T-cell (primary cell): ENCODE measurements at regions not wholly inside any gene's neighbourhood (a gene's known extent, or its start where the extent isn't known, plus 50 kb on each side); places are given as distances from the start of the nearest gene placed in this dataset.

Experiments used
- ATAC-seq, 4 experiments: fragments of 200-7000 bp in 3 of 4; fragments of 150-1000 bp in 1 of 4; cut with Tn5 transposase; replicated peaks in 1 of 4; 1 replicate in 3 of 4; 2 replicates in 1 of 4; pipeline ENCODE4 v1.10.0; 2021; ENCODE audit warnings: moderate library complexity in 3 of 4, mild to moderate bottlenecking in 2 of 4, moderate number of reproducible peaks in 1 of 4
- CTCF ChIA-PET, 2 donors: fragments of 300-600 bp; sonication (Branson Sonifier 250); formaldehyde crosslinking; loops; one replicate each; lab custom pipeline; 2022; ENCODE audit warnings: antibody characterized with exemption in 2 of 2; lab: Charles Lee
- POLR2A ChIA-PET, 2 donors: fragments of 300-600 bp; sonication (Branson Sonifier 250); formaldehyde crosslinking; loops; one replicate each; lab custom pipeline; 2022; ENCODE audit warnings: antibody characterized with exemption in 2 of 2; lab: Charles Lee
- DNase-seq, 35 experiments: peaks; one replicate each; pipeline versions ENCODE4 v3.0.0 to v3.0.0-alpha.2; 2013 to 2023
- H3K27ac ChIP-seq: one replicate; pipeline ENCODE4 v1.5.1; 2013; ENCODE audit warnings: low read length
- H3K27me3 ChIP-seq, 2 experiments: replicated peaks in 1 of 2; 1 replicate in 1 of 2; 2 replicates in 1 of 2; pipeline versions ENCODE4 v1.6.1 to v1.7.0; 2013; ENCODE audit warnings: low read length in 1 of 2, mixed read lengths in 1 of 2; ENCODE audit not compliant: control insufficient read depth in 2 of 2, insufficient read depth in 2 of 2; ENCODE audit errors: extremely low read depth in 1 of 2
- H3K36me3 ChIP-seq, 2 donors: 1 replicate in 1 of 2; 2 replicates in 1 of 2; pipeline versions ENCODE4 v1.6.1 to v1.7.0; 2013; ENCODE audit warnings: low read length in 1 of 2; ENCODE audit not compliant: control insufficient read depth in 2 of 2, insufficient read depth in 1 of 2; ENCODE audit errors: extremely low read depth in 1 of 2
- H3K4me1 ChIP-seq, 2 experiments: 1 replicate in 1 of 2; 2 replicates in 1 of 2; pipeline versions ENCODE4 v1.6.1 to v1.7.0; 2013; ENCODE audit warnings: low read length in 2 of 2, mixed read lengths in 1 of 2; ENCODE audit not compliant: insufficient read depth in 2 of 2, control insufficient read depth in 1 of 2; ENCODE audit errors: extremely low read depth in 1 of 2
- H3K4me3 ChIP-seq, 2 donors: 1 replicate in 1 of 2; 2 replicates in 1 of 2; pipeline versions ENCODE4 v1.5.1 to v1.7.0; 2013; ENCODE audit warnings: mild to moderate bottlenecking in 2 of 2, low read length in 1 of 2, moderate library complexity in 1 of 2; ENCODE audit not compliant: control insufficient read depth in 1 of 2; ENCODE audit errors: extremely low read depth in 1 of 2
- H3K9me3 ChIP-seq: 2 replicates; pipeline ENCODE4 v1.7.0; 2013
- H3K27ac Mint-ChIP-seq, 2 donors: one replicate each; pipeline ENCODE4 v1.8.0; 2020 to 2021; ENCODE audit warnings: mild to moderate bottlenecking in 2 of 2, mixed read lengths in 2 of 2
- H3K27me3 Mint-ChIP-seq, 2 donors: one replicate each; pipeline ENCODE4 v1.8.0; 2021 to 2022; ENCODE audit warnings: mixed read lengths in 2 of 2
- H3K36me3 Mint-ChIP-seq: one replicate; pipeline ENCODE4 v1.8.0; 2021; ENCODE audit warnings: mixed read lengths
- H3K4me1 Mint-ChIP-seq, 3 donors: one replicate each; pipeline ENCODE4 v1.8.0; 2020 to 2022; ENCODE audit warnings: mixed read lengths in 3 of 3, mild to moderate bottlenecking in 1 of 3
- H3K4me3 Mint-ChIP-seq, 3 donors: one replicate each; pipeline ENCODE4 v1.8.0; 2020 to 2022; ENCODE audit warnings: mild to moderate bottlenecking in 3 of 3, mixed read lengths in 3 of 3, moderate library complexity in 3 of 3
- H3K9me3 Mint-ChIP-seq, 3 donors: one replicate each; pipeline ENCODE4 v1.8.0; 2020 to 2022; ENCODE audit warnings: mixed read lengths in 3 of 3
- WGBS: methylation state at CpG from one replicate; pipeline ENCODE4 v1.1.5; 2013; ENCODE audit warnings: missing lambda C conversion rate; ENCODE audit not compliant: insufficient coverage; 5-methylcytosine and 5-hydroxymethylcytosine counted together

- H3K4me1 Mint-ChIP-seq, result peaks cover 14 to 17% (median 16%) of the 10 kb centered on the region in 3 donors
- CTCF ChIA-PET, result no interaction called here
- POLR2A ChIA-PET, result no interaction called here
- no CpG with 5 or more reads among the region's 3 CpGs for WGBS
- H3K4me3 ChIP-seq, result no peak overlapping the region
- no peaks in the 10 kb centered on the region for H3K36me3 Mint-ChIP-seq
- no peaks in the 10 kb centered on the region for H3K9me3 Mint-ChIP-seq
- no peaks in the 10 kb centered on the region for H3K9me3 ChIP-seq
- no peaks in the 10 kb centered on the region for H3K36me3 ChIP-seq
- ATAC-seq, result no peak
- no peaks in the 10 kb centered on the region for H3K27me3 Mint-ChIP-seq
- no peak overlapping the region for H3K4me3 Mint-ChIP-seq
- H3K27ac ChIP-seq, result no peak overlapping the region
- no peaks in the 10 kb centered on the region for H3K27me3 ChIP-seq
- H3K4me1 ChIP-seq, result peaks cover 0 to 11% of the 10 kb centered on the region in 2 experiments
- no peak overlapping the region for H3K27ac Mint-ChIP-seq
- DNase-seq, result no peak
These were observed 61.6 kb upstream of the ARID5B start for GRCh38 chr10:61839916-61840315.

GRCh38 chr10:61840403-61840802 is 61.1 kb upstream of the ARID5B start:
- no peak overlapping the region for H3K4me3 ChIP-seq
- Mint-ChIP-seq H3K27ac (no peak overlapping the region), H3K4me1 (peaks cover 11 to 16% (median 13%) of the 10 kb centered on the region in 3 donors), H3K36me3 (no peaks in the 10 kb centered on the region), H3K9me3 (no peaks in the 10 kb centered on the region), H3K4me3 (no peak overlapping the region), H3K27me3 (no peaks in the 10 kb centered on the region)
- H3K27me3 ChIP-seq, result no peaks in the 10 kb centered on the region
- CTCF ChIA-PET, result no interaction called here
- WGBS, result 100% methylated on average over 1 of the region's 4 CpGs
- no peaks in the 10 kb centered on the region for H3K36me3 ChIP-seq
- H3K27ac ChIP-seq, result no peak overlapping the region
- no peaks in the 10 kb centered on the region for H3K9me3 ChIP-seq
- POLR2A ChIA-PET, result no interaction called here
- no peak for DNase-seq
- peaks cover 0 to 11% of the 10 kb centered on the region in 2 experiments for H3K4me1 ChIP-seq
- ATAC-seq, result no peak

DNA sequence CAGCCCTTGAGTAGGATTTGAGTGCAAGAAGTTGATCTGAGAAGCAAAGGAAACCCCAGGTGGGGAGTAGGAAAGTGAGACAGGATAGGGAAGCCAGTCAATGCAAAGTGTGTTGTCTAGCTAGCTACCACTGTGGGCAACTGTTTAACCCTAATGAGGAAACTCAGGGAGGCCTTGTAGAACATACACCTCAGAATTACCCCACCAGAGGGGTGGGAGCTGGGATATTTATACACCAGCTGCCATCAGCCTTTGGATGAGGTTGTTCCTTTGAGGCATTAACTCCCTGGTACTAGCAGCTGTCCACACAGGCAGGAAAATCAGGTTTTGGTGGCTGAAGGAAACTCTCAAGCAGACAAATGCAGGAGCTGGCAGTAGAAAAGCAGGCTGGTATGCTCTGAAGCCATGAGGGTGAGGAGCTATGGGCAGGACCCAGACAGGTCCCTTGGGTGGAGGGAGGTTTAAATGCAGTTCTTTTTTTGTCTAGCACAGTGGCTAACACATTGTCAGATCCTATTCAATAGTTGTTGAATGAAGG is 60.1 kb upstream of the ARID5B start:
- Mint-ChIP-seq H3K4me3 (no peak overlapping the region), H3K36me3 (no peaks in the 10 kb centered on the region), H3K27me3 (no peaks in the 10 kb centered on the region), H3K27ac (no peak overlapping the region), H3K9me3 (no peaks in the 10 kb centered on the region), H3K4me1 (peaks cover 4 to 9% (median 7%) of the 10 kb centered on the region in 3 donors)
- ChIA-PET CTCF (no interaction called here), POLR2A (no interaction called here)
- Histone ChIP-seq H3K27me3 (no peaks in the 10 kb centered on the region), H3K9me3 (no peaks in the 10 kb centered on the region), H3K4me3 (no peak overlapping the region), H3K27ac (no peak overlapping the region), H3K4me1 (peaks cover 0 to 7% of the 10 kb centered on the region in 2 experiments), H3K36me3 (no peaks in the 10 kb centered on the region)
- DNase-seq (no peak), ATAC-seq (no peak)

DNA sequence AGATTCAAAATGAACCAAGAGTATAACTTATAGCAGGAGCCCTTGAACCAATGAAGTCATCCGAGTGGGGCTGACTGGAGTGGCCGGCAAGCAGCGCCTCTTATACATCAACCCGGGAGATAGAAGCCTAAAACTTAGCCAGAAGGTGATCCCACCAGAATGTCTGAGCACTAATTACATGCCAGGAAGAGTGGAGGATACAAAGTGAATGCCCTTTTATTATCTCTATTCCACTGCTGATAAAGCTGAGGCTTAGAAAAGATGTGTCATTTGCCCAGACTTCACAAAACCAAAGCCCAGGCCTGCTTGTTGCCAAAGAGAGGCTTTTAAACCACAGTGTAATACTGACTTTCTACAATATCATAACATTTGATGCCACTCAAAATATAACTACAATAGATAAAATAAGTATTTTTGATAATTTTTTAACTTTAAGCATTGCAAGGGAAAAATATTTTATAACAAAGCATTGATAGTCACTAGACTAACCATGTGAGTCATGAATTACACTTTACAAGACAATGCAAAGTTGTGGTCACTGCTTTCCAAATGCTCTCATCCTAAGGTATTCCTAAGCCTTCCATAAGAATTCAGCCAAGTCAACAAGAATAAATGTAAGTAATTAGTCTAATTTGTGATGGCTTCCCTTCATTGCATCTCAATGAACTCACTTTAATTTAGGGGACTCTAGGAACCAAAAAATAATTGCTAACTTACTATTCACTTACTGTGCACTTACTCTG is 58.6 kb upstream of the ARID5B start:
- H3K27me3 ChIP-seq, result no peaks in the 10 kb centered on the region
- CTCF ChIA-PET, result no interaction called here
- Mint-ChIP-seq H3K27ac (no peak overlapping the region), H3K36me3 (no peaks in the 10 kb centered on the region), H3K9me3 (no peaks in the 10 kb centered on the region), H3K4me1 (peaks cover 4 to 8% (median 7%) of the 10 kb centered on the region in 3 donors), H3K4me3 (no peak overlapping the region), H3K27me3 (no peaks in the 10 kb centered on the region)
- whole genome bisulfite sequencing, result no CpG with 5 or more reads among the region's 4 CpGs
- no peaks in the 10 kb centered on the region for H3K36me3 ChIP-seq
- H3K27ac ChIP-seq, result no peak overlapping the region
- H3K4me3 ChIP-seq, result no peak overlapping the region
- POLR2A ChIA-PET, result no interaction called here
- no peaks in the 10 kb centered on the region for H3K4me1 ChIP-seq
- DNase-seq (no peak), ATAC-seq (no peak)
- no peaks in the 10 kb centered on the region for H3K9me3 ChIP-seq

DNA sequence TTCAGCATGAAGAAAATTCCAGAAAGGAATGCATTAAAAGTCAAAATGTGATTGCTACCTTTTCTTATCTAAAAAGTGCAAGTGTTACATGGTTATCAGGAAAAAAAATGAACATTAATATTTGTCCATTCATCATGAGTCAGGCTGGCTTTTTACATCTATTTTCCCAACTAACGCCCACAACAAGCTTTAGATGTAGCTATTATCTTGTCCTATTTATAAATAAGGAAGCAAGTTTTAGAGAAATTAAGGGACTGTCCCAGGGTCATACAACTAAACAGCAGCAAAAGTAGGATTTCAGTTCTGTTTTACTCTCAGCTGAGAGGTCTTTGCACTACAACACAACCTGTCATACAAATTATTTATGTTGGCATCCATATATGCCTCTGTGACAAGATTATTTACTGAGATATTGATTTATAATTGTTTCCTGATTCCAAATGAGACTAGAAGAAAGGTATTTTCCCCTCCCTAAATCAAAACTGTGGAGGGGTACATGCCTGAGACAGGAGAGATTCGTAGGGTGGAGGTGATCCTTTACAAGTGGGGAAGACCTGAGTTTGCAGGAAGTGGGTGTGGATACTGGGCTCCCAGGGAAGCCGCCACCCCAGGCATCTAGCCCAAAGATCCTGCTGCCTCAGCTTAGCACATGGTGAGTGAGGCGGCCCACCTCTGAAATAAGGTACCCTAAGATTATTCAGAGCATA is 57.2 kb upstream of the ARID5B start:
- Mint-ChIP-seq H3K9me3 (no peaks in the 10 kb centered on the region), H3K4me1 (peaks cover 4 to 8% (median 7%) of the 10 kb centered on the region in 3 donors), H3K27me3 (no peaks in the 10 kb centered on the region), H3K27ac (no peak overlapping the region), H3K36me3 (no peaks in the 10 kb centered on the region), H3K4me3 (no peak overlapping the region)
- 100% methylated on average over 2 of the region's 4 CpGs for WGBS
- ChIA-PET POLR2A (interaction anchor here in 1 of 2 donors (0.5 kb wide), 1 partner anchor 27 kb away, joined by 10 read pairs; no protein-coding TSS in a partner anchor), CTCF (no interaction called here)
- Histone ChIP-seq H3K36me3 (no peaks in the 10 kb centered on the region), H3K27ac (no peak overlapping the region), H3K27me3 (no peaks in the 10 kb centered on the region), H3K4me3 (no peak overlapping the region), H3K9me3 (no peaks in the 10 kb centered on the region), H3K4me1 (no peaks in the 10 kb centered on the region)
- ATAC-seq, result no peak
- DNase-seq, result no peak

- CTCF ChIA-PET, result no interaction called here
- Histone ChIP-seq H3K27me3 (no peaks in the 10 kb centered on the region), H3K4me1 (no peaks in the 10 kb centered on the region), H3K9me3 (no peaks in the 10 kb centered on the region), H3K4me3 (no peak overlapping the region), H3K36me3 (no peaks in the 10 kb centered on the region), H3K27ac (no peak overlapping the region)
- ATAC-seq (no peak), DNase-seq (no peak)
- no peaks in the 10 kb centered on the region for H3K27me3 Mint-ChIP-seq
- POLR2A ChIA-PET, result no interaction called here
- no peak overlapping the region for H3K27ac Mint-ChIP-seq
- no peak overlapping the region for H3K4me3 Mint-ChIP-seq
- H3K4me1 Mint-ChIP-seq, result peaks cover 4 to 8% (median 7%) of the 10 kb centered on the region in 3 donors
- H3K9me3 Mint-ChIP-seq, result no peaks in the 10 kb centered on the region
- no peaks in the 10 kb centered on the region for H3K36me3 Mint-ChIP-seq
- 100% methylated on average over 1 of the region's 2 CpGs for WGBS
These were observed 56.1 kb upstream of the ARID5B start for GRCh38 chr10:61845196-61845949.
